Hematopoietic multipotent progenitor cell (in vitro differentiated cells): ENCODE measurements at regions not wholly inside any gene's neighbourhood (a gene's known extent, or its start where the extent isn't known, plus 50 kb on each side); places are given as distances from the start of the nearest gene placed in this dataset.
A peak's percentile ranks its signal among the peaks of the same experiment; 100 is the strongest.

ENCODE experiments used
- DNase-seq, 3 donors: peaks; one replicate each; pipeline ENCODE4 v3.0.0-alpha.2; 2011 to 2015; ENCODE audit warnings: low read depth in 2 of 3, low spot score in 2 of 3

GRCh38 chr1:36650200-36651065, 167.7 kb upstream of the CSF3R start:
- DNase-seq = peak; percentile 9 to 68 (median 35)

GRCh38 chr1:36645867-36646266, 163.2 kb upstream of the CSF3R start:
- DNase-seq = no peak

- DNase-seq = no peak
Measured at GRCh38 chr1:36644556-36644955, 161.8 kb upstream of the CSF3R start.

DNA sequence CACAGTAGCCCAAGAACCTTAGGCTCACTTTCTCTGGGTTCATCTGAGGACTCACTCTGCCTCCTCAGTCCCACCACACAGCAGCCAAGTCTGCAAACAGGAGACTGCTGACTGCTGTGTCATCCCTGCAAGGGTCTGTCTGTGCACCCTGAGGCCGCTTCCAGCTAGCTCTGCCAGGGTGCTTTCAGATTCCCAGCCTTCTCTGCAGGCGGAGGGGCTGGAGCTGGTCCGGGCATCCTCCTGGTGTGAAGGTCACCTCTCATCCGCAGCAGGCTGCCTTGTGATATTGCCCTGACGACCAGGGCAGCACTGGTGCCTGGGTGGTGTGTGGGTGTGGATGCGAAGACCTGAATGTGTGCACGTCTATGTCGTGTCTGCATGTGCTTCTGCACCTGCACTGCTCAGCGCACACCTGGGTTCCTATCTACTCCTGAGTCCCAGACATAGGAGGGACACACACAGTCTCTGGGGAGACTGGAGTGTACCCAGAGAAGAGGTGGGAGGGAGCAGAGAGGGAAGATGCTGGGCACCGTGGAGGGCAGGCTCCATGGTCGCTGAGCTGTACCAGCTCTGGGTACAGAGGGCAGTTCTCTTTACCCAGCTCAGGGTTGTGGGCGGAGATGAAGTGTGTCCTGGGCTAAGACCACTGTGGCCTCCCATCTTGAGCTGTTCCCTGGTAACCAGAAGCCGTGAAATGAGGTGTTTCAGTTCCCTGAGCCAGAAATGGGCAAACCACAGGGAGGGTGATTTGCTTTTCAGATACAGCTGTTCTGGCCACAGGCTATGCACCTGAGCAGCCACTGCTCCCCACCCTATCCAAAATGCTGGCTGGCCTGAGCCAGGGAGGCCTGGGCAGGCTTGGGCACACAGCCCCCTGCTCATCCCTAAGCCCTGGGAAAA, 160.9 kb upstream of the CSF3R start:
- no peak for DNase-seq

DNA sequence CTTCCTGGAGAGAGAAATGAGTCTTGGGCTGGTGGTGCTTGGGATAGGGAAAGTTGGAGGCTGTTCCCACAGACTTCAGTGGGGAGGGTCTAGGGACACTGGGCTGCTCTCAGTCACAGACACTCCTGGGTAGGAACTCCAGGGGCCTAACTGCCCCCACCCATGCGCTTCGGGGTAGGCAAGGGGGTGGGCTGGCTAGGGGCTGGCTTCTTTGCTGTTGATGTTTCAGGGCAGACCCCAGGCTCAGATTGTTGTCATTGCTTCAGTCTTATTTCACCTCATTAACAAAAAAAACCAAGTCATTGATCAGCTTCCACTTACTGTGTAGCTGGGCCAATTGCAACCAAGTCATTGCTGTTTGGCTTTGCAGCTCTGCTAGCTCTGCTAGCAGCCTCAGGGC, 160.1 kb upstream of the CSF3R start:
- DNase-seq = no peak

DNA sequence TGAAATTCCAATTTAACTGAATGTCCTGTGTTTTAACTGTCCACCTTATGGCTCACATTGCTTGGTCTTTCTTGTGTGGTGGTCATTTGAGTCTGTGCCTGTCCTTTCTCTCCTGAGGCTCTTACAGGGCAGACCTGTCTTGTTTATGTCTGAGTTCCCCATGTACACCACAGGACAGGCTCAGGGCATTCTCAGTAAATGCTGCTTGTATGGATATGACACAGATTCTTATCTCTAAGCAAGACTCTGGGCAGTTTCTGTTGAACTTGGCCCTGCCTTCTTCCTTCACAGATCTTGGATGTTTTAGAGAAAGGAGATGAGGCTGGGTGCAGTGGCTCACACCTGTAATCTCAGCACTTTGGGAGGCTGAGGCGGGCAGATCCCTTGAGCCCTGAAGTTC, 159.1 kb upstream of the CSF3R start:
- DNase-seq = no peak

DNA sequence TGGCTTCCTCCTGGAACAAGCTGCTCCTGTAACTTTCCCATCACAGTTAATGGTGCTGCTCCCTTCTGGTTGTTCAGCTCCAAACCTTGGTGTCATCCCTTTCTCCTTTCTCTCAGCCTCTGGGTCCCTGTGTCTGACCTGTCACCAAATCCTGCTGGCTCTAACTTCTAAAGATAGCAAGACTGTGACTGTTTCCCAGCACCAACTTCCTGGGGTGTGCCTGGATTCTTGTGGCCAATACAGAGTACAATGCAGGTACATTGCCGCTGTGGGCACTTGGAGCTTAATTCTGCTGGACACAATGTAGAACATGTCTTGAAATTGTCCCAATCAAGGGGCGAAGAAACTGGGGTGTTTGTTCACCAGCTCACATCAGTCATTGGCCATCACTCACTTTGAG, 156.7 kb upstream of the CSF3R start:
- no peak for DNase-seq

GRCh38 chr1:36638268-36638667, 155.6 kb upstream of the CSF3R start:
- DNase-seq = no peak

- DNase-seq = no peak
Measured at GRCh38 chr1:36636206-36636605, 153.5 kb upstream of the CSF3R start.

DNA sequence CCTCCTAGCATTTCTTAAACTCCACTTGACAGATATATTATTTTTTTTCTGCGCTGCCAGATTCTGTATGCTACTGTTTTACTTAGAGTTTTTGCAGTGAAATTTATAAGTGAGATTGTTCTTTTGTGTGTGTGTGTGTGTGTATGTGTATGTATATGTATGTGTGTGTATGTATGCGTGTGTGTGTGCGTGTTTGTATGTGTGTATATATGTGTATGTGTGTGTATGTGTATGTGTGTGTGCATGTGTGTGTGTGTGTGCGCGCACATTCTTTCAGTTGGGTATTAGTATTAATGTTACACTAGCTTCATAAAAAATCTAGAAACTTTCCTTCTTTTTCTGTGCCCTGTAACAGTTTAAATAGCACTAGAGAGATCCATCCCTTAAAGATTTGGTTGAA, 152.6 kb upstream of the CSF3R start:
- DNase-seq = no peak

GRCh38 chr1:36628804-36629203, 146.1 kb upstream of the CSF3R start:
- DNase-seq = no peak

DNA sequence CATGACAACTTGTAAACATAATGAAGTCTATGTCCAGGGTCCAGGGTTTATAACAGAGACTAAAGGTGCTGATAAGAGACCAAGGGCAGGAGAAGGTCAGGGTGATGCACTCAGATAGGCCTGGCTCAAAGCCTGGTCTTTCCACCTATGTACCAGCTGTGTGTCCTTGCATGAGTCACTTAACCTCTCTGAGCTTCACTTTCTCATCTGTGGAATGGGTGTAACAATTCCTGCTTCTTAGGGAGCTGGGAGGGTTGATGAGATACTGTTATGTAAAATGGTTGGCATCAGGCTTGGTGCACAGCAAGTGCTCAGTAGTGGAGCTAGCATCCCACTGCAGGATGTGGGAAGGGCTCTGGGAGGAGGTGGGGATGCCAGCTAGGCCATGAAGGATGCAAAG, 143.7 kb upstream of the CSF3R start:
- no peak for DNase-seq

DNA sequence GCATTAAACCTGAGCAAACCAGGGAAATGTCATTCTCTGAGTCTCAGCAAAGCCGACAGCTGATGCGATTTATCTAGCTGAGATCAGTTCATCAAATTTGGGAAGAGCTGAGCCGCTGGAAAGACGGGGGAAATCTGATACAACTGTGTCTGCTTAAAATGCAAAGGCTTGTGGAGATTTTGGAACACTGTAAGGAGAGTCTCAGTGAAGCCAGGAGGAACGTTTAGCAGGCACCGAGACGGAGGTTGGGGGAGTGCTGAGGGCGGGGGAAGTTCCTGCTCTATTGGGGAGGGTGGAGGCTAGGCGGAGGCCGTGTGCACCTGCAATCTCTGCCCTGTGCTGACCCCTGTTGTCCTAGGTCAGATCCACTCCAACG, 143.2 kb upstream of the CSF3R start:
- no peak for DNase-seq

- DNase-seq = no peak
Measured at GRCh38 chr1:36625253-36625934, 142.7 kb upstream of the CSF3R start.

- no peak for DNase-seq
Measured at GRCh38 chr1:36624466-36624865, 141.8 kb upstream of the CSF3R start.

- DNase-seq = peak in 2 of 3 donors; percentile 48 to 70
Measured at GRCh38 chr1:36622741-36623648, 140.3 kb upstream of the CSF3R start.

- DNase-seq = no peak
Measured at GRCh38 chr1:36621531-36621930, 138.8 kb upstream of the CSF3R start.

- DNase-seq = no peak
Measured at GRCh38 chr1:36620142-36620541, 137.4 kb upstream of the CSF3R start.

DNA sequence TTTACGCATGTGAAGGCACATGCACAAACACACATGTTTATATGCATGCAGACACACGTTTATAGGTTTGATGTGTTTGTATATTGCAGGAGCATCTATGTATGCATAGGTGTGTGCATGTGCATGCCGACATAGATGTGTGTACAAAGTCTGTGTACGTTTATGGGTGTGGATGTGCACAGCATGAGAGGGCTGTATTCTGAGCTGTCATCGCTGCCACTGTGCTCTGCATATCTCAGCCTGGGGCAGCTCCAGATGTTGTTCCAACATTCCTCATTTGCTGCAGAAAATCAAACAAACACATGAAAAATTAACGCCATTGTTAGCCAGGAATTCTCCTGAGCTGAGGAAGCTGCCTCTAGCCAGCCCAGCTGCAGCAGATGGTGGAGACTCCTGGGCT, 132.3 kb upstream of the CSF3R start:
- DNase-seq = no peak

- DNase-seq = no peak
Measured at GRCh38 chr1:36614571-36614970, 131.9 kb upstream of the CSF3R start.
